CD14-positive monocyte (primary cell): ENCODE measurements at regions not wholly inside any gene's neighbourhood (a gene's known extent, or its start where the extent isn't known, plus 50 kb on each side); places are given as distances from the start of the nearest gene placed in this dataset.
"Not testable (repeated sequence)": the region's sequence is repeated elsewhere in the genome, so short reads cannot be mapped to it uniquely, and the experiment has no call there.

Experiments
- DNase-seq, 3 donors: peaks; one replicate each; pipeline ENCODE4 v3.0.0-alpha.2; 2011 to 2022
- H2AFZ ChIP-seq: 2 replicates; pipeline ENCODE4 v1.6.0; 2012; ENCODE audit warnings: mild to moderate bottlenecking, low read depth, low read length, inconsistent platforms; ENCODE audit not compliant: insufficient read depth, poor library complexity, severe bottlenecking
- H3K27ac ChIP-seq, 2 donors: 1 replicate in 1 of 2; 2 replicates in 1 of 2; pipeline ENCODE4 v1.5.1; 2012 to 2013; ENCODE audit warnings: low read length in 2 of 2, control low read depth in 1 of 2, inconsistent platforms in 1 of 2, low read depth in 1 of 2, mild to moderate bottlenecking in 1 of 2
- H3K27me3 ChIP-seq, 2 donors: one replicate each; pipeline versions ENCODE4 v1.6.0 to v1.6.1; 2011 to 2013; ENCODE audit warnings: low read length in 2 of 2; ENCODE audit not compliant: control insufficient read depth in 2 of 2, insufficient read depth in 2 of 2
- H3K36me3 ChIP-seq, 2 donors: replicated peaks in 1 of 2; 1 replicate in 1 of 2; 2 replicates in 1 of 2; pipeline versions ENCODE4 v1.5.1 to v1.6.1; 2012 to 2013; ENCODE audit warnings: low read length in 2 of 2, control low read depth in 1 of 2, inconsistent platforms in 1 of 2, mild to moderate bottlenecking in 1 of 2; ENCODE audit not compliant: insufficient read depth in 2 of 2, control insufficient read depth in 1 of 2
- H3K4me1 ChIP-seq, 2 donors: 1 replicate in 1 of 2; 2 replicates in 1 of 2; pipeline versions ENCODE4 v1.5.1 to v1.6.1; 2012 to 2013; ENCODE audit warnings: low read length in 2 of 2, control low read depth in 1 of 2, inconsistent platforms in 1 of 2, mild to moderate bottlenecking in 1 of 2, moderate library complexity in 1 of 2; ENCODE audit not compliant: insufficient read depth in 2 of 2, control insufficient read depth in 1 of 2
- H3K4me2 ChIP-seq: replicated peaks from 2 replicates; pipeline ENCODE3; 2012; ENCODE audit warnings: low read length, moderate library complexity, mild to moderate bottlenecking; ENCODE audit not compliant: poor library complexity, severe bottlenecking; ENCODE audit errors: extremely low read depth
- H3K4me3 ChIP-seq, 3 experiments: fragments of 200-600 bp in 1 of 3; sonication (generic) in 1 of 3; replicated peaks in 1 of 3; 1 replicate in 2 of 3; 2 replicates in 1 of 3; pipeline ENCODE4 v1.5.1; 2011 to 2013; ENCODE audit warnings: low read length in 3 of 3, mild to moderate bottlenecking in 3 of 3, control low read depth in 2 of 3, low read depth in 2 of 3, inconsistent platforms in 1 of 3, moderate library complexity in 1 of 3
- H3K79me2 ChIP-seq: 2 replicates; pipeline ENCODE4 v1.6.0; 2012; ENCODE audit warnings: mild to moderate bottlenecking, control low read depth, inconsistent platforms, low read length, moderate library complexity; ENCODE audit not compliant: insufficient read depth
- H3K9ac ChIP-seq: 2 replicates; pipeline ENCODE4 v1.6.0; 2017; ENCODE audit warnings: low read length, mild to moderate bottlenecking; ENCODE audit not compliant: insufficient read depth, poor library complexity, severe bottlenecking
- H3K9me3 ChIP-seq, 2 donors: replicated peaks in 1 of 2; 1 replicate in 1 of 2; 2 replicates in 1 of 2; pipeline versions ENCODE4 v1.5.1 to v1.6.1; 2012 to 2013; ENCODE audit warnings: low read length in 2 of 2, control low read depth in 1 of 2; ENCODE audit not compliant: control insufficient read depth in 1 of 2, insufficient read depth in 1 of 2
- H4K20me1 ChIP-seq: 2 replicates; pipeline ENCODE4 v1.6.0; 2012; ENCODE audit warnings: mild to moderate bottlenecking, low read length, control low read depth, moderate library complexity; ENCODE audit not compliant: insufficient read depth
- H3K27ac Mint-ChIP-seq, 7 donors: one replicate each; pipeline ENCODE4 v1.8.0; 2020; ENCODE audit warnings: mild to moderate bottlenecking in 7 of 7, mixed read lengths in 7 of 7, moderate library complexity in 6 of 7, inconsistent platforms in 2 of 7
- H3K27me3 Mint-ChIP-seq, 3 donors: one replicate each; pipeline ENCODE4 v1.8.0; 2021 to 2022; ENCODE audit warnings: low read depth in 3 of 3, mild to moderate bottlenecking in 3 of 3, mixed read lengths in 3 of 3, moderate library complexity in 3 of 3, inconsistent platforms in 1 of 3
- H3K36me3 Mint-ChIP-seq, 2 donors: one replicate each; pipeline ENCODE4 v1.8.0; 2020; ENCODE audit warnings: mixed read lengths in 2 of 2, inconsistent platforms in 1 of 2, mild to moderate bottlenecking in 1 of 2
- H3K4me1 Mint-ChIP-seq: one replicate; pipeline ENCODE4 v1.8.0; 2020; ENCODE audit warnings: mild to moderate bottlenecking, mixed read lengths
- H3K4me3 Mint-ChIP-seq, 2 donors: one replicate each; pipeline ENCODE4 v1.8.0; 2020; ENCODE audit warnings: mild to moderate bottlenecking in 2 of 2, mixed read lengths in 2 of 2, moderate library complexity in 1 of 2
- H3K9me3 Mint-ChIP-seq, 7 donors: one replicate each; pipeline ENCODE4 v1.8.0; 2020 to 2022; ENCODE audit warnings: mixed read lengths in 7 of 7, mild to moderate bottlenecking in 6 of 7, moderate library complexity in 6 of 7, inconsistent platforms in 2 of 7
- WGBS: methylation state at CpG from one replicate; pipeline ENCODE4 v1.1.5; 2013; ENCODE audit warnings: missing lambda C conversion rate; ENCODE audit not compliant: insufficient coverage; 5-methylcytosine and 5-hydroxymethylcytosine counted together
- intact Hi-C, 2 donors: fragments of 100-400 bp; cut with micrococcal nuclease; formaldehyde crosslinking; loops; one replicate each; pipeline versions ENCODE4 v1.15.0 to v1.15.1; 2023
- TF ChIP-seq, protein P1 (sequence below): fragments of 200-600 bp; IDR thresholded peaks from one replicate; pipeline ENCODE4 v1.8.0; 2022; ENCODE audit warnings: antibody characterized with exemption, mild to moderate bottlenecking

DNA sequence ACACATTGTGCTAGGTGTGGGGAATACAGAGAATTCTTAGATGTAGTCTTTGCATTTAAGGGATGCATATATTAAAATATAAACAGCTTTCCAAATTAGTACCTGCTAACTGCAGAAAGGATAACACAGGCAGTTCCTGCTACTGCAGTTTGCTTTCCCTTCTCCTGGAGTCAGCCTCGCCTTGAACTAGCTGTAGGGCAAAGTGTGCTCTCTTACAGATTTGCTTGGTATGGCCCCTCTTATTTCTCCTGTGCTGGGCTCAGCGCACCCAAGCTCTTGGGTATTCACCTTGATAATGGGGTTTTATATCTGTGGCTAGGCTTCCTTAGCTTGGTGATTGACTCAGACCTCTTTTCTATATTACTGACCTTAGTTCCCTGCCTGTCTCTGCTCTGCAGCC lies 108.4 kb upstream of the PNPT1 start:
- Histone ChIP-seq H3K27ac (no peak overlapping the region), H3K4me1 (no peaks in the 10 kb centered on the region), H3K4me3 (no peak overlapping the region), H3K9me3 (no peaks in the 10 kb centered on the region), H3K9ac (no peak overlapping the region), H2AFZ (no peak overlapping the region), H3K4me2 (no peak overlapping the region), H3K36me3 (no peaks in the 10 kb centered on the region), H3K27me3 (peaks cover 0 to 4% of the 10 kb centered on the region in 2 donors), H3K79me2 (no peaks in the 10 kb centered on the region), H4K20me1 (no peaks in the 10 kb centered on the region)
- H3K36me3 Mint-ChIP-seq = no peaks in the 10 kb centered on the region
- H3K4me1 Mint-ChIP-seq = no peaks in the 10 kb centered on the region
- 60% methylated on average over 1 of the region's 2 CpGs for WGBS
- no peak overlapping the region for H3K4me3 Mint-ChIP-seq
- no peak for DNase-seq
- TF ChIP-seq, protein P1, sequence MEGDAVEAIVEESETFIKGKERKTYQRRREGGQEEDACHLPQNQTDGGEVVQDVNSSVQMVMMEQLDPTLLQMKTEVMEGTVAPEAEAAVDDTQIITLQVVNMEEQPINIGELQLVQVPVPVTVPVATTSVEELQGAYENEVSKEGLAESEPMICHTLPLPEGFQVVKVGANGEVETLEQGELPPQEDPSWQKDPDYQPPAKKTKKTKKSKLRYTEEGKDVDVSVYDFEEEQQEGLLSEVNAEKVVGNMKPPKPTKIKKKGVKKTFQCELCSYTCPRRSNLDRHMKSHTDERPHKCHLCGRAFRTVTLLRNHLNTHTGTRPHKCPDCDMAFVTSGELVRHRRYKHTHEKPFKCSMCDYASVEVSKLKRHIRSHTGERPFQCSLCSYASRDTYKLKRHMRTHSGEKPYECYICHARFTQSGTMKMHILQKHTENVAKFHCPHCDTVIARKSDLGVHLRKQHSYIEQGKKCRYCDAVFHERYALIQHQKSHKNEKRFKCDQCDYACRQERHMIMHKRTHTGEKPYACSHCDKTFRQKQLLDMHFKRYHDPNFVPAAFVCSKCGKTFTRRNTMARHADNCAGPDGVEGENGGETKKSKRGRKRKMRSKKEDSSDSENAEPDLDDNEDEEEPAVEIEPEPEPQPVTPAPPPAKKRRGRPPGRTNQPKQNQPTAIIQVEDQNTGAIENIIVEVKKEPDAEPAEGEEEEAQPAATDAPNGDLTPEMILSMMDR = no peak
- peaks cover 0 to 2% (median 0%) of the 10 kb centered on the region in 7 donors for H3K9me3 Mint-ChIP-seq
- H3K27ac Mint-ChIP-seq = no peak overlapping the region
- peaks cover 0 to 7% (median 3%) of the 10 kb centered on the region in 3 donors for H3K27me3 Mint-ChIP-seq
- intact Hi-C loops = no loop called here

- WGBS = no CpG with 5 or more reads among the region's 1 CpG
- Histone ChIP-seq H3K4me3 (no peak overlapping the region), H3K79me2 (no peaks in the 10 kb centered on the region), H3K27ac (no peak overlapping the region), H4K20me1 (no peaks in the 10 kb centered on the region), H3K27me3 (peaks cover 0 to 4% of the 10 kb centered on the region in 2 donors), H2AFZ (no peak overlapping the region), H3K4me2 (no peak overlapping the region), H3K36me3 (no peaks in the 10 kb centered on the region), H3K9me3 (no peaks in the 10 kb centered on the region), H3K4me1 (no peaks in the 10 kb centered on the region), H3K9ac (no peak overlapping the region)
- Mint-ChIP-seq H3K9me3 (peaks cover 0 to 3% (median 0%) of the 10 kb centered on the region in 7 donors), H3K27ac (no peak overlapping the region), H3K27me3 (peaks cover 0 to 5% (median 3%) of the 10 kb centered on the region in 3 donors), H3K36me3 (no peaks in the 10 kb centered on the region), H3K4me1 (no peaks in the 10 kb centered on the region), H3K4me3 (no peak overlapping the region)
- intact Hi-C loops = no loop called here
- TF ChIP-seq, protein P1 = no peak
- no peak for DNase-seq
These were observed 107.8 kb upstream of the PNPT1 start for GRCh38 chr2:55801436-55801835.

DNA sequence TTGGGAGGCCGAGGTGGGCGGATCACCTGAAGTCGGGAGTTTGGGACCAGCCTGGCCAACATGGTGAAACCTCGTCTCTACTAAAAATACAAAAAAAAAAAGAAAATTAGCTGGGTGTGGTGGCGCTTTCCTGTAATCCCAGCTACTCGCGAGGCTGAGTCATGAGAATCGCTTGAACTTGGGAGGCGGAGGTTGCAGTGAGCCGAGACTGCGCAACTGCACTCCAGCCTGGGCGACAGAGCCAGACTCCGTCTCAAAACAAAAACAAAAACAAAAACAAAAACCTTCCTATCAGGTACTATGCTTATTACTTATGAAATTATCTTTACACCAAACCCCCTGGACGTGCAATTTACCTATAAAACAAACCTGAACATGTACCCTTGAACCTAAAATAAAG lies 106.0 kb upstream of the PNPT1 start:
- H3K4me2 ChIP-seq, H3K27me3 Mint-ChIP-seq, H3K79me2 ChIP-seq, intact Hi-C loops, H4K20me1 ChIP-seq, H2AFZ ChIP-seq, H3K4me3 ChIP-seq, H3K27ac ChIP-seq, H3K4me1 ChIP-seq, DNase-seq, H3K27me3 ChIP-seq, H3K9ac ChIP-seq, H3K4me1 Mint-ChIP-seq, H3K36me3 ChIP-seq, H3K36me3 Mint-ChIP-seq, H3K9me3 Mint-ChIP-seq, H3K9me3 ChIP-seq, H3K27ac Mint-ChIP-seq, H3K4me3 Mint-ChIP-seq: not testable (repeated sequence)
- 100% methylated on average over 4 of the region's 14 CpGs for WGBS
